Cardiac muscle cell (in vitro differentiated cells and primary cell): ENCODE measurements at regions not wholly inside any gene's neighbourhood (a gene's known extent, or its start where the extent isn't known, plus 50 kb on each side); places are given as distances from the start of the nearest gene placed in this dataset.
"Not testable (repeated sequence)": the region's sequence is repeated elsewhere in the genome, so short reads cannot be mapped to it uniquely, and the experiment has no call there.

Experiments
- DNase-seq, 2 donors: peaks; one replicate each; pipeline versions ENCODE4 v3.0.0 to v3.0.0-alpha.2; 2010 to 2017; ENCODE audit warnings: low read depth in 1 of 2, low spot score in 1 of 2
- H3K27ac ChIP-seq: fragments of 200-600 bp; sonication (generic); 2 replicates; pipeline ENCODE4 v1.5.1; 2016
- H3K27me3 ChIP-seq: fragments of 200-600 bp; sonication (generic); 2 replicates; pipeline ENCODE4 v1.6.0; 2016; ENCODE audit warnings: control low read depth
- H3K36me3 ChIP-seq: fragments of 200-600 bp; sonication (generic); 2 replicates; pipeline ENCODE4 v1.5.1; 2016; ENCODE audit warnings: control low read depth
- H3K4me1 ChIP-seq: fragments of 200-600 bp; sonication (generic); 2 replicates; pipeline ENCODE4 v1.8.1; 2017; ENCODE audit warnings: low read depth, mild to moderate bottlenecking, mixed run types
- H3K4me3 ChIP-seq: fragments of 200-600 bp; sonication (generic); 2 replicates; pipeline ENCODE4 v1.5.1; 2016; ENCODE audit warnings: mild to moderate bottlenecking
- H3K9me3 ChIP-seq: fragments of 200-600 bp; sonication (generic); 2 replicates; pipeline ENCODE4 v1.5.1; 2017; ENCODE audit warnings: low read depth, mild to moderate bottlenecking, control low read depth
- TF ChIP-seq, protein P1 (sequence below): IDR thresholded peaks from 2 replicates; pipeline ENCODE4 v1.5.1; 2012; ENCODE audit warnings: low read depth, mild to moderate bottlenecking, low read length

DNA sequence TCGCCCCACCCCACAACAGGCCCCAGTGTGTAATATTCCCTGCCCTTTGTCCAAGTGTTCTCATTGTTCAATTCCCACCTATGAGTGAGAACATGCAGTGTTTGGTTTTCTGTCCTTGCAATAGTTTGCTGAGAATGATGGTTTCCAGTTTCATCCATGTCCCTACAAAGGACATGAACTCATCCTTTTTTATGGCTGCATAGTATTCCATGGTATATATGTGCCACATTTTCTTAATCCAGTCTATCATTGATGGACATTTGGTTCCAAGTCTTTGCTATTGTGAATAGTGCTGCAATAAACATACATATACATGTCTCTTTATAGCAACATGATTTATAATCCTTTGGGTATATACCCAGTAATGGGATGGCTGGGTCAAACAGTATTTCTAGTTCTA, 132.7 kb downstream of the SNX10 start:
- H3K9me3 ChIP-seq, DNase-seq: not testable (repeated sequence)

DNA sequence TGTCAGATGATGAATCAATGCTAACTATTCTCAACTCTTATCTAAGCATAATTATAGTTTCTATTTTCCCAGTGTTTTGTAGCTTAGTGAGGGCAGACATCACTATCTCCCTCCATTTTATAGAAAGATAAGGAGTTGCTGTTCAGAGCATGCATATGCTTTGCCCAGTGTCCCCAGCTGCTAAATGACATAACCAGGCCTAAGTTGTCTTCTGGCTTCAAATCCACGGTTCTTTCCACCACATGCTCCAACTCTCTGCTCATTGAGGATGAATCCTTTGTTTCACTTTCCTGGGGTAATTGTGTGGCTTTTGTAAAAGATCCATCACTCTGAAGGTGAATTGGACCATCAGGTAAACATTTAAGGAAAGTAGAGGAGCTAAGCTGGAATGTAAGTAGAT, 134.0 kb downstream of the SNX10 start:
- TF ChIP-seq, protein P1, sequence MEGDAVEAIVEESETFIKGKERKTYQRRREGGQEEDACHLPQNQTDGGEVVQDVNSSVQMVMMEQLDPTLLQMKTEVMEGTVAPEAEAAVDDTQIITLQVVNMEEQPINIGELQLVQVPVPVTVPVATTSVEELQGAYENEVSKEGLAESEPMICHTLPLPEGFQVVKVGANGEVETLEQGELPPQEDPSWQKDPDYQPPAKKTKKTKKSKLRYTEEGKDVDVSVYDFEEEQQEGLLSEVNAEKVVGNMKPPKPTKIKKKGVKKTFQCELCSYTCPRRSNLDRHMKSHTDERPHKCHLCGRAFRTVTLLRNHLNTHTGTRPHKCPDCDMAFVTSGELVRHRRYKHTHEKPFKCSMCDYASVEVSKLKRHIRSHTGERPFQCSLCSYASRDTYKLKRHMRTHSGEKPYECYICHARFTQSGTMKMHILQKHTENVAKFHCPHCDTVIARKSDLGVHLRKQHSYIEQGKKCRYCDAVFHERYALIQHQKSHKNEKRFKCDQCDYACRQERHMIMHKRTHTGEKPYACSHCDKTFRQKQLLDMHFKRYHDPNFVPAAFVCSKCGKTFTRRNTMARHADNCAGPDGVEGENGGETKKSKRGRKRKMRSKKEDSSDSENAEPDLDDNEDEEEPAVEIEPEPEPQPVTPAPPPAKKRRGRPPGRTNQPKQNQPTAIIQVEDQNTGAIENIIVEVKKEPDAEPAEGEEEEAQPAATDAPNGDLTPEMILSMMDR = no peak

More for the DNA sequence above, 132.7 kb downstream of the SNX10 start:
- peaks cover 11% of the 10 kb centered on the region for H3K4me1 ChIP-seq
- not testable (repeated sequence) for H3K27ac ChIP-seq, H3K27me3 ChIP-seq, H3K4me3 ChIP-seq, H3K36me3 ChIP-seq

DNA sequence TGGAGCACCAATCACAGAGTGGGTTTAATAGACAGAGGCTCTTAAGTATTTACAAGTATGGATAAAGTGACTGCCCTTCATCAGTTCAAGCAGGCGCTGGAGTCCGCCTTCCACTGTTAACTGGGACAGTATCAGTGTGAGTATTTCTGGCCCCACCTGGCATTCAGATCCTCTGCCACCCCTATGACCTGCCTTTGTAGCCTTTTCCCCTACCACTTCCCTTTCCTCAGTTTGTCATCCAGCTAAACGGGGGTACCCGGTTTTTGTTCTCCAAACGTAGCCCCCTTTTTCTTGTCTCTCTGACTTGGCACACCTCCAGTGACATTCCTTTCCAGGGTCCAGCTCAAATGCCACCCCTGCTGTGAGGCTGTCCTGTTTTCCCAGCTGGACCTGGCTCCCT, 134.4 kb downstream of the SNX10 start:
- Histone ChIP-seq H3K4me3 (no peak overlapping the region), H3K36me3 (no peaks in the 10 kb centered on the region), H3K27ac (no peak overlapping the region), H3K27me3 (no peaks in the 10 kb centered on the region), H3K4me1 (peaks cover 9% of the 10 kb centered on the region), H3K9me3 (no peaks in the 10 kb centered on the region)
- TF ChIP-seq, protein P1 = no peak
- no peak for DNase-seq

More for the DNA sequence above, 134.0 kb downstream of the SNX10 start:
- DNase-seq = no peak
- Histone ChIP-seq H3K9me3 (no peaks in the 10 kb centered on the region), H3K27me3 (no peaks in the 10 kb centered on the region), H3K27ac (no peak overlapping the region), H3K4me1 (peaks cover 9% of the 10 kb centered on the region), H3K4me3 (no peak overlapping the region), H3K36me3 (no peaks in the 10 kb centered on the region)

DNA sequence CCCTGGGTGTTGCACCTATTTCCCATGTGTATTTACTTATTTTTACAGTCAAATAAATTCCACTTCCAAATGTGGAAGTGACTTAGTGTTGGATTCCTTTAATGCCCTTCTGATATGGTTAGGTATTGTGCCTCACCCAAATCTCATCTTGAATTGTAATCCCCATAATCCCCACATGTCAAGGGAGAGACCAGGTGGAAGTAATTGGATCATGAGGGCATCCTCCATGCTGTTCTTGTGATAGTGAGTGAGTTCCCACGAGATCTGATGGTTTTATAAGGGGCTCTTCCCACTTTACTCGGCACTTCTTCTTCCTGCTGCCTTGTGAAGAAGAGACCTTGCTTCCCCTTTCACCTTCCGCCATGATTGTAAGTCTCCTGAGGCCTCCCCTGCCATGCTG, 136.9 kb downstream of the SNX10 start:
- H3K27me3 ChIP-seq = no peaks in the 10 kb centered on the region
- no peak for DNase-seq
- H3K36me3 ChIP-seq = no peaks in the 10 kb centered on the region
- TF ChIP-seq, protein P1 = no peak
- H3K27ac ChIP-seq = no peak overlapping the region
- no peaks in the 10 kb centered on the region for H3K9me3 ChIP-seq
- no peaks in the 10 kb centered on the region for H3K4me1 ChIP-seq
- H3K4me3 ChIP-seq = no peak overlapping the region

DNA sequence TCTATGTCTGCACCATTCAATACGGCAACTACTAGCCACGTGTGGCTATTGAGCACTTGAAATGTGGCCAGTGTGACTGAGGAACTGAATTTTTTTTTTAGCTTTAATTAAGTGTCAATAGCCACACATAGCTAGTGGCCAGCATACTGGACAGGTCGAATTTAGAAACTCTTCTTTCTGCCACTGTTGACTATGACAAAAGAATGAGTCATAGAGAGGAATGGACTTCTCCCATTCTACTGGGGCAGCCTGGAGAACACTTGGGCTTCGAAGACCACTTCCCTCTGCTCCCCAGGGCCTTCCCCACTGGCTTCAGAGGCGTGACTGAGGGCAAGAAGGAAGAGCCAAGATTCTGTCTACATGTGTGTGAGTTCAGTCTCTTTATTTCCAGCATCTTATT, 137.5 kb downstream of the SNX10 start:
- Histone ChIP-seq H3K36me3 (no peaks in the 10 kb centered on the region), H3K4me1 (no peaks in the 10 kb centered on the region)
- TF ChIP-seq, protein P1 = no peak

DNA sequence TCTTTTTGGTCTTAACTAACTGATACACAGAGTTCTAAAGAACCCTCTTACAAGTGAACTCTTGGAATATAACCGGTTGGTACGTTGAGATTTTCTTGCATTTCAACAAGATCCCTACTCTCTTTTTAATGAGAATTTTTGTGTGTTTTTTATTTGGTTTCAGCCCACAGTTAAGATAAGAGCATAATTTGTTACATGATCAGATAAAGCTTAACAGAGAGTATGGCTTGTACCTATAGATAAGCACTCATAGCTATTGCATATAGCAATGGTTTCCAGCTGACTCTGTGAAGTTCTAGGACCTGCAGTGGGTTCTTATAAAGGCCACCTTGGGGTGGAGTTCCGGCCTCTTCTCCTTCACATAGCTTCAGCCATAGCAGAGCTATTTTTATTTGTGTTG, 143.3 kb downstream of the SNX10 start:
- DNase-seq = no peak
- Histone ChIP-seq H3K27ac (no peak overlapping the region), H3K4me1 (peaks cover 9% of the 10 kb centered on the region), H3K36me3 (no peaks in the 10 kb centered on the region), H3K9me3 (no peaks in the 10 kb centered on the region), H3K27me3 (no peaks in the 10 kb centered on the region), H3K4me3 (no peak overlapping the region)
- TF ChIP-seq, protein P1 = no peak

More for the DNA sequence above, 137.5 kb downstream of the SNX10 start:
- no peak for DNase-seq
- no peaks in the 10 kb centered on the region for H3K27me3 ChIP-seq
- H3K4me3 ChIP-seq = no peak overlapping the region
- no peaks in the 10 kb centered on the region for H3K9me3 ChIP-seq
- H3K27ac ChIP-seq = no peak overlapping the region
